ENCODE measurements at regions not wholly inside any gene's neighbourhood (a gene's known extent, or its start where the extent isn't known, plus 50 kb on each side); places are given as distances from the start of the nearest gene placed in this dataset.

DNA sequence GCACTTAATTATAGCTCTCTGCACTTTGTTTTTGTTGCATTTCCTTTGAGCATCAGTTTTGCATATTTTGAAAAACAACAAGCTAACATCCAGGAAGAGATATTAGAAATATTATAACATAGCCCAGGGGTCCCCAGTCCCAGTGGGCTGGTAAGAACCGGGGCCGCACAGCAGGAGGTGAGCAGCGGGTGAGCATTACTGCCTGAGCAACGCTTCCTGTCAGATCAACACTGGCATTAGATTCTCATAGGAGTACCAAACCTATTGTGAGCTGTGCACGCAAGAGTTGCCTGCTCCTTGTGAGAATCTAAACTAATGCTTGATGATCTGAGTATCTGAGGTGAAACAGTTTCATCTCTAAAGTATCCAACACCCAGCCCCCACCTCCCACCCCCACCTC lies 675.9 kb upstream of the ZNF608 start:
- no peak for DNase-seq (ENCODE audit: low spot score, unreplicated experiment)

DNA sequence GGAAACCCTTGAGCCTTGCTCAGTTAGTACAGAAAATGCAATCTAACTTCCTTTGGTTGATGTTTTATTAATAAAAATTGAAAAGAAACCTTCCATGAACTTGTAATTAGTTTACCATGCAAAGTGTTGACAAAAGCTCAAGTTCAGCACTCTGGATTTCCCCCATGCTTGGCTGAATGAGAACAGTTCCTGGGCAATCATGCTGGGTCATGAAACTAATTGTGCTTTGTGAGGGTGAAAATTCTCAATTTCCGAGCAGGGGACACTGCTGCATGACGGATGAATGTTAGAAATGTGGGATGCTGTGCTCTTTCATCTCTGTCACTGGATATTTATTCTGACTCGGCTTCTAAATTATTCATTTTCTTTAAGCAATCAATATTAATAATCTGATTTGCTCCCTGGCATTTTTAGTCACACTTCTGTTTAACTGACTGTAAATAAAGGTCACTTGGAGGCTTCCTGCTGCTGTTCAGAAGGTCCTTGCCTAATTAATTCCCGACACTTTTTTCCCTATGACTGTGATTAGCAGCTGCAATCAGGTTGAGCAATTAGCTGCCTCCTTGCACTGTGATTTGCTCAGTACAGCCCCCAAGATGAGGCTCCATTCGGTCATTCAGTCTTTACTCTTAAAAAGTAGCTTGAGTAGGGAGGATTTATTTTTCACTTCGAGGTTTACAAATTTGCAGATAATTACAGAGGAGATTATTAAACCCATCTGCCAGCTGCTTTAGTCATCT lies 678.1 kb upstream of the ZNF608 start:
- no peaks in the 10 kb centered on the region for H3K27me3 Mint-ChIP-seq
- H3K27ac Mint-ChIP-seq, result no peak overlapping the region

More for the DNA sequence above, 675.9 kb upstream of the ZNF608 start:
- Mint-ChIP-seq H3K4me1 (ENCODE audit: low read depth) (peaks cover 11% of the 10 kb centered on the region), H3K4me3 (ENCODE audit: low read depth) (no peak overlapping the region), H3K27me3 (no peaks in the 10 kb centered on the region), H3K9me3 (ENCODE audit: low read depth) (peaks cover 3% of the 10 kb centered on the region), H3K27ac (no peak overlapping the region), H3K36me3 (ENCODE audit: insufficient read depth) (no peaks in the 10 kb centered on the region)
- no peak for TF ChIP-seq CTCF (IDR thresholded peaks at IDR 0.05; ENCODE audit: unreplicated experiment)

GRCh38 chr5:125429498-125429897 lies 683.1 kb upstream of the ZNF608 start:
- Mint-ChIP-seq H3K9me3 (ENCODE audit: low read depth) (peaks cover 9% of the 10 kb centered on the region), H3K4me1 (ENCODE audit: low read depth) (peaks cover 8% of the 10 kb centered on the region), H3K27me3 (no peaks in the 10 kb centered on the region), H3K36me3 (ENCODE audit: insufficient read depth) (no peaks in the 10 kb centered on the region), H3K27ac (no peak overlapping the region), H3K4me3 (ENCODE audit: low read depth) (no peak overlapping the region)
- no peak for DNase-seq (ENCODE audit: low spot score, unreplicated experiment)
- no peak for TF ChIP-seq CTCF (IDR thresholded peaks at IDR 0.05; ENCODE audit: unreplicated experiment)

More for the DNA sequence above, 678.1 kb upstream of the ZNF608 start:
- Mint-ChIP-seq H3K4me3 (ENCODE audit: low read depth) (no peak overlapping the region), H3K4me1 (ENCODE audit: low read depth) (peaks cover 9% of the 10 kb centered on the region), H3K9me3 (ENCODE audit: low read depth) (peaks cover 6% of the 10 kb centered on the region), H3K36me3 (ENCODE audit: insufficient read depth) (no peaks in the 10 kb centered on the region)
- TF ChIP-seq CTCF (IDR thresholded peaks at IDR 0.05; ENCODE audit: unreplicated experiment), result no peak
- no peak for DNase-seq (ENCODE audit: low spot score, unreplicated experiment)

- Mint-ChIP-seq H3K4me3 (ENCODE audit: low read depth) (no peak overlapping the region), H3K36me3 (ENCODE audit: insufficient read depth) (no peaks in the 10 kb centered on the region), H3K9me3 (ENCODE audit: low read depth) (peaks cover 7% of the 10 kb centered on the region), H3K27me3 (no peaks in the 10 kb centered on the region), H3K27ac (no peak overlapping the region), H3K4me1 (ENCODE audit: low read depth) (no peaks in the 10 kb centered on the region)
- no peak for DNase-seq (ENCODE audit: low spot score, unreplicated experiment)
- TF ChIP-seq CTCF (IDR thresholded peaks at IDR 0.05; ENCODE audit: unreplicated experiment), result no peak
These were observed 687.0 kb upstream of the ZNF608 start for GRCh38 chr5:125433457-125433856.

DNA sequence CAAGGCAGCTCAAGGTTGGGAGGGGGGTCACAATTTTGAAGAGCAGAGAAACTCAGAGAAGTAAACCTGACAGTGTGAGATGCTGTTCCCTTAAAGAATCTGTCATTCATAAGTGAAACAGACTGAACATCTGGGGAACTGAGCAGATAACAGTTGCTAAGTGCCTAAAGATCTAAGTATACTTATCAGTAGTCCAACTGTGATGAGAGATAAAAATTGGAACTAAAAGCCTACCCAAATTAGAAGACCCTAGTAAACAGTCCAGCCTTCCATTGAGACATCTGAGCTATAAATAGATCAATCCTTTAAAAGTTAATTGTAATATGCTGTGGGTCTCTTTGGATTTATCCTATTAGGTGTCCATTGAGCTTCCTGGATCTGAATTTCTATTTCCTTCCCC lies 692.8 kb upstream of the ZNF608 start:
- H3K4me3 Mint-ChIP-seq (ENCODE audit: low read depth), result no peak overlapping the region
- peaks cover 2% of the 10 kb centered on the region for H3K4me1 Mint-ChIP-seq (ENCODE audit: low read depth)
- H3K9me3 Mint-ChIP-seq (ENCODE audit: low read depth), result peaks cover 14% of the 10 kb centered on the region
- H3K27ac Mint-ChIP-seq, result no peak overlapping the region
- H3K36me3 Mint-ChIP-seq (ENCODE audit: insufficient read depth), result peaks cover 1% of the 10 kb centered on the region
- no peak for DNase-seq (ENCODE audit: low spot score, unreplicated experiment)
- TF ChIP-seq CTCF (IDR thresholded peaks at IDR 0.05; ENCODE audit: unreplicated experiment), result no peak
- no peaks in the 10 kb centered on the region for H3K27me3 Mint-ChIP-seq
